CD4-positive, alpha-beta T cell (primary cell): ENCODE measurements at regions not wholly inside any gene's neighbourhood (a gene's known extent, or its start where the extent isn't known, plus 50 kb on each side); places are given as distances from the start of the nearest gene placed in this dataset.

ENCODE experiments used
- ATAC-seq: fragments of 200-7000 bp; cut with Tn5 transposase; one replicate; pipeline ENCODE4 v1.10.0; 2022; ENCODE audit warnings: mild to moderate bottlenecking; ENCODE audit not compliant: poor library complexity
- CTCF ChIA-PET: fragments of 350-600 bp; sonication (Branson Sonifier 250); formaldehyde crosslinking; loops from one replicate; lab custom pipeline; 2021; ENCODE audit warnings: antibody characterized with exemption, inconsistent platforms; lab: Charles Lee
- POLR2A ChIA-PET: fragments of 350-600 bp; sonication (Branson Sonifier 250); formaldehyde crosslinking; loops from one replicate; lab custom pipeline; 2021; ENCODE audit warnings: antibody characterized with exemption, inconsistent platforms; lab: Charles Lee
- DNase-seq, 14 experiments: peaks; one replicate each; pipeline ENCODE4 v3.0.0-alpha.2; 2013 to 2020; ENCODE audit warnings: mixed read lengths in 2 of 14
- H3K27ac ChIP-seq, 2 donors: one replicate each; pipeline versions ENCODE4 v1.5.1 to v1.7.0; 2013; ENCODE audit warnings: low read length in 2 of 2, low read depth in 1 of 2, mild to moderate bottlenecking in 1 of 2
- H3K27me3 ChIP-seq, 2 experiments: 1 replicate in 1 of 2; 2 replicates in 1 of 2; pipeline versions ENCODE4 v1.6.1 to v1.7.0; 2013; ENCODE audit warnings: low read length in 2 of 2, control low read depth in 1 of 2, mild to moderate bottlenecking in 1 of 2, moderate library complexity in 1 of 2; ENCODE audit not compliant: insufficient read depth in 2 of 2, control insufficient read depth in 1 of 2
- H3K36me3 ChIP-seq: one replicate; pipeline ENCODE4 v1.6.1; 2013; ENCODE audit warnings: low read length, control low read depth; ENCODE audit not compliant: insufficient read depth
- H3K4me1 ChIP-seq: one replicate; pipeline ENCODE4 v1.6.1; 2013; ENCODE audit warnings: low read length, control low read depth; ENCODE audit not compliant: insufficient read depth
- H3K4me3 ChIP-seq: one replicate; pipeline ENCODE4 v1.5.1; 2013; ENCODE audit warnings: mild to moderate bottlenecking, low read length, moderate library complexity
- H3K9me3 ChIP-seq, 2 experiments: 1 replicate in 1 of 2; 2 replicates in 1 of 2; pipeline versions ENCODE4 v1.6.1 to v1.7.0; 2013; ENCODE audit warnings: low read length in 2 of 2, mild to moderate bottlenecking in 2 of 2, control low read depth in 1 of 2, moderate library complexity in 1 of 2; ENCODE audit not compliant: control insufficient read depth in 1 of 2, insufficient read depth in 1 of 2
- H3K27ac Mint-ChIP-seq: one replicate; pipeline ENCODE4 v1.8.0; 2020; ENCODE audit warnings: mixed read lengths
- H3K27me3 Mint-ChIP-seq: one replicate; pipeline ENCODE4 v1.8.0; 2021; ENCODE audit warnings: mixed read lengths
- H3K36me3 Mint-ChIP-seq: one replicate; pipeline ENCODE4 v1.8.0; 2021; ENCODE audit warnings: low read depth, mixed read lengths
- H3K4me1 Mint-ChIP-seq: one replicate; pipeline ENCODE4 v1.8.0; 2021; ENCODE audit warnings: low read depth, mixed read lengths
- H3K4me3 Mint-ChIP-seq: one replicate; pipeline ENCODE4 v1.8.0; 2020; ENCODE audit warnings: mild to moderate bottlenecking, mixed read lengths
- H3K9me3 Mint-ChIP-seq: one replicate; pipeline ENCODE4 v1.8.0; 2020; ENCODE audit warnings: mixed read lengths
- intact Hi-C, 2 experiments: fragments of 100-400 bp; cut with DNase I in 1 of 2; cut with micrococcal nuclease in 1 of 2; formaldehyde crosslinking; loops; one replicate each; pipeline versions ENCODE4 v1.15.1 to v1.9.0; 2023 to 2025; cut with DNase I, micrococcal nuclease
- TF ChIP-seq, protein P1 (sequence below): fragments of 200-600 bp; IDR thresholded peaks from one replicate; pipeline ENCODE4 v1.8.0; 2022; ENCODE audit warnings: antibody characterized with exemption, mild to moderate bottlenecking

DNA sequence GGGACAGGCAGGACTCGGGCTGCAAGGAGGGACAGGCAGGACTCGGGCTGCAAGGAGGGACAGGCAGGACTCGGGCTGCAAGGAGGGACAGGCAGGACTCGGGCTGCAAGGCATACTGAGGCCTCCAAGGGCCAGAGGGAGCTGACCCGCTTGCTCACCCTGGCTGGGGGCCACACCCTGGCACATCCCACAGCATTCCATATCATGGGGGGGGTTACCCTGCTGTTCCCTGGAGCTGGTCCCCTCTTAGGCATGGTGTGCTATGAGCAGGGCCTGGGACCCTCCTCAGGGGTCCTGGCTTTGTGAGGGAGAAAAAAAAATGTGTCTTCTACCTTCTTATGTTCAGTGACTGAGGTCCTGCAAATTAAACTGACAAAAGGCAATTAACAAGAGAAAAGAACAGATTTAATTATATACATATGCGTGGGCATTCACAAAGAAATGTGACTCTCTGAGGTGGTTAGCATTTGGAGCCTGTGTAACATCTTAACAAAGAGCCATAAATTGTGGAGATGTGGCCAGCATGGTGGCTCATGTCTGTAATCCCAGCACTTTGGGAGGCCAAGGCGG is 97.6 kb upstream of the ALDH1A3 start:
- DNase-seq (peak in 1 of 14 experiments; percentile 0), ATAC-seq (no peak)
- Histone ChIP-seq H3K4me3 (no peak overlapping the region), H3K36me3 (no peaks in the 10 kb centered on the region), H3K27me3 (peaks cover 0 to 10% of the 10 kb centered on the region in 2 experiments), H3K9me3 (peaks cover 0 to 5% of the 10 kb centered on the region in 2 experiments), H3K4me1 (no peaks in the 10 kb centered on the region), H3K27ac (no peak overlapping the region)
- Mint-ChIP-seq H3K27ac (no peak overlapping the region), H3K4me1 (no peaks in the 10 kb centered on the region), H3K9me3 (no peaks in the 10 kb centered on the region), H3K36me3 (no peaks in the 10 kb centered on the region), H3K4me3 (no peak overlapping the region), H3K27me3 (peaks cover 19% of the 10 kb centered on the region)
- ChIA-PET POLR2A (no interaction called here), CTCF (no interaction called here)
- intact Hi-C loops, result no loop called here
- TF ChIP-seq, protein P1, sequence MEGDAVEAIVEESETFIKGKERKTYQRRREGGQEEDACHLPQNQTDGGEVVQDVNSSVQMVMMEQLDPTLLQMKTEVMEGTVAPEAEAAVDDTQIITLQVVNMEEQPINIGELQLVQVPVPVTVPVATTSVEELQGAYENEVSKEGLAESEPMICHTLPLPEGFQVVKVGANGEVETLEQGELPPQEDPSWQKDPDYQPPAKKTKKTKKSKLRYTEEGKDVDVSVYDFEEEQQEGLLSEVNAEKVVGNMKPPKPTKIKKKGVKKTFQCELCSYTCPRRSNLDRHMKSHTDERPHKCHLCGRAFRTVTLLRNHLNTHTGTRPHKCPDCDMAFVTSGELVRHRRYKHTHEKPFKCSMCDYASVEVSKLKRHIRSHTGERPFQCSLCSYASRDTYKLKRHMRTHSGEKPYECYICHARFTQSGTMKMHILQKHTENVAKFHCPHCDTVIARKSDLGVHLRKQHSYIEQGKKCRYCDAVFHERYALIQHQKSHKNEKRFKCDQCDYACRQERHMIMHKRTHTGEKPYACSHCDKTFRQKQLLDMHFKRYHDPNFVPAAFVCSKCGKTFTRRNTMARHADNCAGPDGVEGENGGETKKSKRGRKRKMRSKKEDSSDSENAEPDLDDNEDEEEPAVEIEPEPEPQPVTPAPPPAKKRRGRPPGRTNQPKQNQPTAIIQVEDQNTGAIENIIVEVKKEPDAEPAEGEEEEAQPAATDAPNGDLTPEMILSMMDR, result no peak

DNA sequence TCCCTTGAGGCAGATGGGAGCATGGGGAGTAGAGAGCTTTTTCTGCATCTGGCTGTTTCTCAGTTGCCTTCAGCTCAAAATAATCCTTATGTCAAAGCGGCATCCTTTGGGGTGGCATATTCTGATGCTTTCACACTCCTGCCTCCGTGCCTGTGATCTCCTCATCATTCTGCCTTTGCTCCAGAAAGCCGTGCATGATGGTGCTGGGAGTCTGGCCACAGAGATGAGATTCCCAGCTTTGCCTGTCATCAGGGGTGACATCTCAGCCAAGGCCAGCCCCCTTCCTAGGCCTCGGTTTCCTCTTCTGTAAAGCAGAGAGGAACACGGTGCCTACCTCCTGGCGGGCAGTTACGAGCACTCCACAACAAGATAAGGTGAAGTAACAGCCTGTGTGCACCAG is 96.3 kb upstream of the ALDH1A3 start:
- Histone ChIP-seq H3K36me3 (no peaks in the 10 kb centered on the region), H3K4me1 (no peaks in the 10 kb centered on the region), H3K4me3 (no peak overlapping the region), H3K9me3 (peaks cover 0 to 8% of the 10 kb centered on the region in 2 experiments), H3K27me3 (peaks cover 0 to 10% of the 10 kb centered on the region in 2 experiments), H3K27ac (no peak overlapping the region)
- no peak overlapping the region for H3K27ac Mint-ChIP-seq
- intact Hi-C loops, result no loop called here
- DNase-seq, result peak in 2 of 14 experiments; percentile 0 to 10
- H3K36me3 Mint-ChIP-seq, result no peaks in the 10 kb centered on the region
- ATAC-seq, result no peak
- no peak overlapping the region for H3K4me3 Mint-ChIP-seq
- no peaks in the 10 kb centered on the region for H3K4me1 Mint-ChIP-seq
- H3K27me3 Mint-ChIP-seq, result peaks cover 14% of the 10 kb centered on the region
- no peaks in the 10 kb centered on the region for H3K9me3 Mint-ChIP-seq
- TF ChIP-seq, protein P1, result no peak
- CTCF ChIA-PET, result no interaction called here
- POLR2A ChIA-PET, result no interaction called here

DNA sequence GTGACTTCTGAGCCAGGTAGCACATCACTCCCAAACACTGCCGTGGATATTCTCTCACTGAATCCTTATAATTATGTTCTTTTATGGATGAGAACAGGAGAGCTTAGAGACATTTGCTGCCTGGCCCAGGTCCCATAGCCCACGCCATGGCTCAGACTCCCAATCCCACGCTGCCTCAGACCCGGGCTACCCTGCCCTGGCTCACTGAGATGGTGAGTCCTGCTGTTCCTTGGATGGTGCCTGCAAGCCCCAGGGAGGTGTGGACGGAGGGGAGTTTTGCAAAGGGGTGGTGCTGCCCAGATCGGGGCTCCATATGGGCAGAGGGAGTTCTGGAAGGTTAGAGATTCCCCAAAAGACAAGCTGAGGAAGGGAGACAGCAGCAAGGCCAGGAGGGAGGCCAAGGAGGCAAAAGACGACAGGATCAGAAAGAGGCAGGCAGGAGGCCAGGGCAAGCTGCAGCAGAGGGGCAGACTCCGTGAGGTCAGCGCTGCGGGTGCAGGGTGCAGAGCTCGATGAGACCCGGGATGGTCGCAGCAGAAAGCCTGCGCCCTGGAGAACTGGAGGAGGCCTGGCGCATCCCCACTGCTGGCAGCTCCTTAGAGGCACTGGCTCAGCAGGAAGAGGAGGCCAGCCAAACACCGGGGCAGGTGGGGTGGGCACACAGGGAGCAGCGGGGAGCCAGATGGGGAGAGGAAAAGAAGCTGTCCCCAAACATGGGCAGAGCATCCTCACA is 95.7 kb upstream of the ALDH1A3 start:
- Mint-ChIP-seq H3K4me1 (no peaks in the 10 kb centered on the region), H3K27ac (no peak overlapping the region), H3K9me3 (no peaks in the 10 kb centered on the region), H3K36me3 (no peaks in the 10 kb centered on the region), H3K27me3 (peaks cover 12% of the 10 kb centered on the region), H3K4me3 (no peak overlapping the region)
- POLR2A ChIA-PET, result no interaction called here
- no peak overlapping the region for H3K4me3 ChIP-seq
- no peak overlapping the region for H3K27ac ChIP-seq
- no peaks in the 10 kb centered on the region for H3K36me3 ChIP-seq
- no peaks in the 10 kb centered on the region for H3K4me1 ChIP-seq
- ATAC-seq (no peak), DNase-seq (peak in 1 of 14 experiments; percentile 3)
- peaks cover 0 to 10% of the 10 kb centered on the region in 2 experiments for H3K27me3 ChIP-seq
- CTCF ChIA-PET, result no interaction called here
- intact Hi-C loops, result no loop called here
- TF ChIP-seq, protein P1, result no peak
- peaks cover 0 to 8% of the 10 kb centered on the region in 2 experiments for H3K9me3 ChIP-seq
